Kidney (tissue), 13 donors: ENCODE measurements at regions not wholly inside any gene's neighbourhood (a gene's known extent, or its start where the extent isn't known, plus 50 kb on each side); places are given as distances from the start of the nearest gene placed in this dataset.

Source experiments
- DNase-seq, 5 donors: peaks; one replicate each; pipeline ENCODE4 v3.0.0-alpha.2; 2013 to 2020
- FAIRE-seq: peaks from 2 replicates; lab custom pipeline; 2012; peaks lifted over from hg19 to GRCh38; lab: Jason Lieb, UNC
- H3K27ac ChIP-seq, 2 donors: one replicate each; pipeline ENCODE4 v1.7.0; 2013; ENCODE audit warnings: low read depth in 2 of 2, low read length in 2 of 2, inconsistent platforms in 1 of 2
- H3K27me3 ChIP-seq: one replicate; pipeline ENCODE4 v1.7.1; 2013; ENCODE audit warnings: low read length, inconsistent platforms; ENCODE audit not compliant: control insufficient read depth, insufficient read depth
- H3K36me3 ChIP-seq, 3 donors: one replicate each; pipeline versions ENCODE4 v1.7.0 to v1.7.1; 2013; ENCODE audit warnings: low read length in 3 of 3, control low read depth in 1 of 3, inconsistent platforms in 1 of 3; ENCODE audit not compliant: insufficient read depth in 3 of 3, control insufficient read depth in 2 of 3
- H3K4me1 ChIP-seq, 3 donors: one replicate each; pipeline versions ENCODE4 v1.7.0 to v1.7.1; 2013; ENCODE audit warnings: low read length in 3 of 3, inconsistent platforms in 1 of 3, low read depth in 1 of 3; ENCODE audit not compliant: control insufficient read depth in 2 of 3, insufficient read depth in 2 of 3
- H3K4me3 ChIP-seq, 3 donors: one replicate each; pipeline versions ENCODE4 v1.7.0 to v1.8.1; 2013; ENCODE audit warnings: low read length in 3 of 3, control low read depth in 1 of 3, inconsistent platforms in 1 of 3
- H3K9ac ChIP-seq, 3 donors: one replicate each; pipeline versions ENCODE4 v1.7.0 to v1.7.1; 2013; ENCODE audit warnings: low read length in 3 of 3, control low read depth in 1 of 3, inconsistent platforms in 1 of 3
- H3K9me3 ChIP-seq, 3 donors: one replicate each; pipeline versions ENCODE4 v1.7.0 to v1.7.1; 2013; ENCODE audit warnings: low read length in 3 of 3, control low read depth in 1 of 3, inconsistent platforms in 1 of 3; ENCODE audit not compliant: control insufficient read depth in 2 of 3, insufficient read depth in 1 of 3
- intact Hi-C: fragments of 100-400 bp; cut with DNase I; formaldehyde crosslinking; loops from one replicate; pipeline ENCODE4 v1.11.1; 2022
- TF ChIP-seq, protein P1 (sequence below): IDR thresholded peaks from 3 replicates; pipeline ENCODE4 v1.5.1; 2012; ENCODE audit warnings: mild to moderate bottlenecking, moderate library complexity, borderline replicate concordance; ENCODE audit not compliant: insufficient read depth; ENCODE audit errors: extremely low read depth
- donor health status: control.
- donor health status: control.
- donor health status: control.
- donor health status: control.
- donor health status: control.
- donor health status: DM: yes; HTN: yes; CAD: no.
- donor health status: Normal renal cell carcinoma (clear cell type).

DNA sequence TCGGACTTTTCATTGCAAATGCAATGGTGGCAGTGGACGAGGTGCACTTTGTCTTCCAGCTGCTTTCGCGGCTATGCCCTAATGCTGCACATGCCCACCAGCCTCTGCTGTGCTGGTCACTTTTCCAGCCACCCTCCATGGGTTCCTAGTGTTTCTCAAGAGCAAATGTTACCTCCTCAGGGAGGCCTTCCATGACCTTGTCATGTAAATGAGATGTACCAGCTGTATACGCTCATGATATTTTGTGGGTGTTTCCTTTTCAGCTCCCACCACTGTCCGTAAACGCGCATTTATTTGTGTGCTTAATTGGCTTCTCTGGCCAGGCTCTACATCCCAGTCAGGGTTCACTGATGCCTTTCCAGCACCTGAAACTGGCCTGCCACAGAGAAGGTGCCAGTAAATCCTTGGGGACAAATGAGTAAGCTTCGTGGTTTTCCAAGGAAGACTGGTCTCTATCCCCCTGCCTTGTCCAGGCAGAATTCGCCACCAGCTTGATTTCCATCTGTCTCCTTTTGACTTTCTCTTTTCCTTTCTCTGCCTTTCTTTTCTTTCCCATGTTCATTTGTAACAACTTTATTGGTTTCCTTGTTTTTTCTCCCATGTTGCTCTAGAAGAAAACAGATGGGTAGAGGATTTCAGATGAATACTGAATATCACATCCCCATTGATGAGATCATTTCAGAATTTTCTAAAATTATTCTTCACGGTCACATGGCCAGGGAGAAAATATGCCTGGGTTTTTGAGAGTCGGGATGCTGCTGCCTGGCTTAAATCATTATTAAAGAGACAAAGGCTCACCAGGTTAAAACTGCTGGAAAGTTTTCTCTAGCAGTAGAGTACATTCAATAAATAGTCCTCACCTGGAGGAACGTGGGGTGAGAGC, 82.5 kb downstream of the CHST2 start:
- DNase-seq (no peak), FAIRE-seq (no peak)
- Histone ChIP-seq H3K27me3 (no peaks in the 10 kb centered on the region), H3K27ac (no peak overlapping the region), H3K4me3 (no peak overlapping the region), H3K9ac (no peak overlapping the region), H3K36me3 (no peaks in the 10 kb centered on the region), H3K4me1 (no peaks in the 10 kb centered on the region), H3K9me3 (peaks cover 0 to 5% (median 0%) of the 10 kb centered on the region in 3 donors)
- intact Hi-C loops, result no loop called here
- TF ChIP-seq, protein P1, sequence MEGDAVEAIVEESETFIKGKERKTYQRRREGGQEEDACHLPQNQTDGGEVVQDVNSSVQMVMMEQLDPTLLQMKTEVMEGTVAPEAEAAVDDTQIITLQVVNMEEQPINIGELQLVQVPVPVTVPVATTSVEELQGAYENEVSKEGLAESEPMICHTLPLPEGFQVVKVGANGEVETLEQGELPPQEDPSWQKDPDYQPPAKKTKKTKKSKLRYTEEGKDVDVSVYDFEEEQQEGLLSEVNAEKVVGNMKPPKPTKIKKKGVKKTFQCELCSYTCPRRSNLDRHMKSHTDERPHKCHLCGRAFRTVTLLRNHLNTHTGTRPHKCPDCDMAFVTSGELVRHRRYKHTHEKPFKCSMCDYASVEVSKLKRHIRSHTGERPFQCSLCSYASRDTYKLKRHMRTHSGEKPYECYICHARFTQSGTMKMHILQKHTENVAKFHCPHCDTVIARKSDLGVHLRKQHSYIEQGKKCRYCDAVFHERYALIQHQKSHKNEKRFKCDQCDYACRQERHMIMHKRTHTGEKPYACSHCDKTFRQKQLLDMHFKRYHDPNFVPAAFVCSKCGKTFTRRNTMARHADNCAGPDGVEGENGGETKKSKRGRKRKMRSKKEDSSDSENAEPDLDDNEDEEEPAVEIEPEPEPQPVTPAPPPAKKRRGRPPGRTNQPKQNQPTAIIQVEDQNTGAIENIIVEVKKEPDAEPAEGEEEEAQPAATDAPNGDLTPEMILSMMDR, result no peak

DNA sequence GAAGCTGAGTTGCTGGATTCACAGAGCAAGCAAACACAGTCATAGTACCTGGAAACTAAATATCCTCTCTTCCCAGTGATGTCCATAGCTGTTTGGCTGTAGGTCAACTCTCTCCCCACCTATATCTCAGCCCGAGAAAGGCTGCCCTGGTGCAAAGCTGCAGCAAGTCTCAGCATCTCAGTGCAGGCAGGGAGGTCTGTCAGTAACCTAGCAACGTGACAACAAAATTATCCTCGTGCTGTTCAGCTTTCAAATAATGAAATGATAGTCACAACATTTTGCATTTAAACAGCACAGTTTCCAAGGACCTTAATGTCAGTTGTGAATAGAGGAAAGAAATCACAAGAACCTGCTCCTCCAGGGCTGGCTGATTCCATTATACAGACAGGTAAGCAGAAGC, 83.6 kb downstream of the CHST2 start:
- Histone ChIP-seq H3K27me3 (no peaks in the 10 kb centered on the region), H3K4me3 (no peak overlapping the region), H3K9me3 (no peaks in the 10 kb centered on the region), H3K36me3 (no peaks in the 10 kb centered on the region), H3K9ac (no peak overlapping the region), H3K4me1 (no peaks in the 10 kb centered on the region), H3K27ac (no peak overlapping the region)
- TF ChIP-seq, protein P1, result no peak
- DNase-seq (peak in 1 of 5 donors; percentile 21), FAIRE-seq (no peak)
- intact Hi-C loops, result no loop called here

DNA sequence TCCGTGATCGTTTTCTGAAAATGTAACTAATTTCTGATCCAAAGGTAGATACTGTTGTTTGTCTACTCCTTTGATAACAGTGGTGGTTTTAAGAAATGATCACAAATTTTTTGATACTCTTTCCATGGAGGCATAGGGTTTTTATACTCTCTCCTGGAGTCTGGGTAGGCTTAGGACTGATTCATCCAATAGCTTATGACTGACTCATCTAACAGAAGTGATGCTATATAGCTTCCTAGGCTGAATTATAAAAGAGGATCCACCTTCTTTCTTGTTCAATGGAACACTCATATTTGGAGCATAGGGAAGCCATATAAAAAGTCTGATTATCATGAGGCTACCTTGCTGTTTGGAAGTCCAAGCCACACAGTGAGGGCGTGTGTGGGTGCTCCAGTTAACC, 84.3 kb downstream of the CHST2 start:
- intact Hi-C loops, result no loop called here
- TF ChIP-seq, protein P1, result no peak

More for the DNA sequence above, 84.3 kb downstream of the CHST2 start:
- Histone ChIP-seq H3K4me1 (no peaks in the 10 kb centered on the region), H3K27me3 (no peaks in the 10 kb centered on the region), H3K9me3 (no peaks in the 10 kb centered on the region), H3K36me3 (no peaks in the 10 kb centered on the region), H3K9ac (no peak overlapping the region), H3K27ac (no peak overlapping the region), H3K4me3 (no peak overlapping the region)
- DNase-seq (no peak), FAIRE-seq (no peak)
